Left kidney (tissue), 1 donor: ENCODE measurements at regions not wholly inside any gene's neighbourhood (a gene's known extent, or its start where the extent isn't known, plus 50 kb on each side); places are given as distances from the start of the nearest gene placed in this dataset.
A peak's percentile ranks its signal among the peaks of the same experiment; 100 is the strongest.

Source experiments
- DNase-seq: peaks from one replicate; pipeline ENCODE4 v3.0.0-alpha.2; 2013

GRCh38 chr11:44493930-44494329 lies 71.5 kb upstream of the CD82 start:
- DNase-seq: no peak

GRCh38 chr11:44494785-44495184 lies 70.7 kb upstream of the CD82 start:
- DNase-seq: no peak

GRCh38 chr11:44496391-44496790 lies 69.1 kb upstream of the CD82 start:
- DNase-seq: no peak

- peak; percentile 67 for DNase-seq
Measured at GRCh38 chr11:44498089-44498871, 67.2 kb upstream of the CD82 start.

GRCh38 chr11:44502506-44502905 lies 63.0 kb upstream of the CD82 start:
- DNase-seq: no peak

- no peak for DNase-seq
Measured at GRCh38 chr11:44505581-44506054, 59.8 kb upstream of the CD82 start.

- DNase-seq: no peak
Measured at GRCh38 chr11:44506375-44507016, 59.0 kb upstream of the CD82 start.

- no peak for DNase-seq
Measured at GRCh38 chr11:44507491-44507890, 58.0 kb upstream of the CD82 start.

GRCh38 chr11:44507896-44508445 lies 57.5 kb upstream of the CD82 start:
- no peak for DNase-seq

- DNase-seq: no peak
Measured at GRCh38 chr11:44509296-44509695, 56.2 kb upstream of the CD82 start.

GRCh38 chr11:44510372-44510771 lies 55.1 kb upstream of the CD82 start:
- no peak for DNase-seq

- no peak for DNase-seq
Measured at GRCh38 chr11:44512818-44513217, 52.6 kb upstream of the CD82 start.

GRCh38 chr11:44515048-44515447 lies 50.4 kb upstream of the CD82 start:
- DNase-seq: no peak
